ENCODE measurements at regions not wholly inside any gene's neighbourhood (a gene's known extent, or its start where the extent isn't known, plus 50 kb on each side); places are given as distances from the start of the nearest gene placed in this dataset.

DNA sequence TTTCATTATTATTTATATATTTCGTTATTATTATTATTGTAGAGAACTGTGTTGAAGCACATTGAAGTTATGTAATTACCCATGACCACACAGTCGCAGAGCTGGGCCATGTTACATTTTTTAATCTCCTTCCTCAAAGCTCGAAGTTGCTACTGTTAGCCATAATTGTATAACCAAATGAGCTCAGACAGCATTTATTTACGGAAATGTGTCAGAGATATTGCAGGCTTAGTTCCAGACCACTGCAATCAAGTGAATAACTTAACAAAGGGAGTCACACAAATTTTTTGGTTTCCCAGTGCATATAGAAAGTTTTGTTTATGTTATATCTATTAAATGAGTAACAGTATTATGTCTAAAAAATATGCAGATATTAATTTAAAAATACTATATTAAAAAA is 147.1 kb upstream of the SLITRK1 start (continued):
- TF ChIP-seq EGR1 (IDR thresholded peaks at IDR 0.05; ENCODE audit: borderline replicate concordance in 1 of 2, low read depth in 2 of 2, low read length in 2 of 2), result no peak
- no peak for TF ChIP-seq SMARCA5 (IDR thresholded peaks at IDR 0.05)
- TF ChIP-seq NR2C1 (IDR thresholded peaks at IDR 0.05), result no peak
- TF ChIP-seq CHD2 (IDR thresholded peaks at IDR 0.05; ENCODE audit: borderline replicate concordance, low read depth, low read length), result no peak
- no peak for TF ChIP-seq SMAD5 (IDR thresholded peaks at IDR 0.05; ENCODE audit: low read depth)
- TF ChIP-seq ZBED1 (IDR thresholded peaks at IDR 0.05; ENCODE audit: borderline replicate concordance), result no peak
- TF ChIP-seq HCFC1 (IDR thresholded peaks at IDR 0.05; ENCODE audit: low read length), result no peak
- TF ChIP-seq, protein P1, sequence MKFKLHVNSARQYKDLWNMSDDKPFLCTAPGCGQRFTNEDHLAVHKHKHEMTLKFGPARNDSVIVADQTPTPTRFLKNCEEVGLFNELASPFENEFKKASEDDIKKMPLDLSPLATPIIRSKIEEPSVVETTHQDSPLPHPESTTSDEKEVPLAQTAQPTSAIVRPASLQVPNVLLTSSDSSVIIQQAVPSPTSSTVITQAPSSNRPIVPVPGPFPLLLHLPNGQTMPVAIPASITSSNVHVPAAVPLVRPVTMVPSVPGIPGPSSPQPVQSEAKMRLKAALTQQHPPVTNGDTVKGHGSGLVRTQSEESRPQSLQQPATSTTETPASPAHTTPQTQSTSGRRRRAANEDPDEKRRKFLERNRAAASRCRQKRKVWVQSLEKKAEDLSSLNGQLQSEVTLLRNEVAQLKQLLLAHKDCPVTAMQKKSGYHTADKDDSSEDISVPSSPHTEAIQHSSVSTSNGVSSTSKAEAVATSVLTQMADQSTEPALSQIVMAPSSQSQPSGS (IDR thresholded peaks at IDR 0.05; ENCODE audit: low read length), result no peak

DNA sequence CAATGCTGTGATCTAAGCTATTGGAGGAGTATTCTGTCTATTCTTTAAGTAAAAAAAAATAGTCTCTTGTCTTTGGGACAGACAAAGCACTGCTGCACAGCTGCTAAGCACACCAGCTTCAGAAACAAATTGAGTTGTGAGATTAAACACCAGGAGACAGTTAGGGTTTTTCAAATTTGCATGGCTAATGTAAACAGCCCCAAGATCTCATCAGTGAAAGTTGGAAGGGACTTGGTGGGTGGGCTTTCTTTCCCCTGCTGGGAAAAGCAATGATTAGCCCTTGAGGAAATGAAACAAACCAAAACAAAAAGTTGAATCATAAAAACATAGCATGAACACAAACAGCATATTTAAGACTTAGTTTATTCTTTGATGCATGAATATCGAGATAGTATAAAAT is 143.6 kb upstream of the SLITRK1 start:
- in situ Hi-C loops (cut with MboI) (no loop called here), intact Hi-C loops (cut with micrococcal nuclease; ENCODE audit: unreplicated experiment) (no loop called here)
- Histone ChIP-seq H3K4me1 (ENCODE audit: control insufficient read depth, insufficient read depth, low read length) (no peaks in the 10 kb centered on the region), H3K9me3 (replicated peaks; ENCODE audit: control insufficient read depth, insufficient read depth, low read length) (no peaks in the 10 kb centered on the region; the same call in 2 of the 3 replicates), H4K20me1 (ENCODE audit: control insufficient read depth, insufficient read depth) (no peaks in the 10 kb centered on the region), H3K36me3 (ENCODE audit: control insufficient read depth in 2 of 2, insufficient read depth in 2 of 2, low read length in 1 of 2) (no peaks in the 10 kb centered on the region), H3K27me3 (replicated peaks in 1 of 2; ENCODE audit: control insufficient read depth in 2 of 2, insufficient read depth in 2 of 2, low read length in 1 of 2) (no peaks in the 10 kb centered on the region), H3K79me2 (ENCODE audit: control insufficient read depth, insufficient read depth, low read length) (no peaks in the 10 kb centered on the region), H3K27ac (ENCODE audit: control insufficient read depth, insufficient read depth) (no peak overlapping the region), H3K4me2 (ENCODE audit: control insufficient read depth, insufficient read depth) (no peak overlapping the region), H2AFZ (ENCODE audit: control insufficient read depth, low read depth, low read length) (no peak overlapping the region), H3K4me3 (no peak overlapping the region), H3K9ac (ENCODE audit: control insufficient read depth, insufficient read depth, low read length) (no peak overlapping the region)
- ChIA-PET RAD21 (ENCODE audit: unreplicated experiment) (no interaction called here), POLR2A (no interaction called here), CTCF (interaction anchor here (0.5 to 0.9 kb wide), 2 partner anchors 62 to 112 kb away, joined by 3 read pairs; no protein-coding TSS in a partner anchor), SMC1A (ENCODE audit: uncharacterized antibody, unreplicated experiment) (interaction anchor here (1.3 to 1.5 kb wide), 2 partner anchors 39 to 43 kb away, joined by 3 to 5 read pairs; no protein-coding TSS in a partner anchor)
- no peak for DNase-seq (ENCODE audit: low read depth, low spot score)
- no TSS peak for BruUV-seq (replicated peaks)
- no peak for FAIRE-seq
- 5% methylated on average over 1 of the region's 1 CpG for WGBS (ENCODE audit: insufficient coverage, insufficient replicate concordance, low lambda C conversion rate, missing lambda C conversion rate)
- ATAC-seq, result peak; percentile 36; the same call in 1 of the 3 replicates
- TF ChIP-seq HDGF (IDR thresholded peaks at IDR 0.05) (no peak), CEBPB (IDR thresholded peaks at IDR 0.05; ENCODE audit: borderline replicate concordance in 1 of 2, low read depth in 2 of 2, low read length in 2 of 2) (no peak), YBX1 (IDR thresholded peaks at IDR 0.05) (no peak), EGR1 (IDR thresholded peaks at IDR 0.05; ENCODE audit: borderline replicate concordance in 1 of 2, low read depth in 2 of 2, low read length in 2 of 2) (no peak), ZNF622 (IDR thresholded peaks at IDR 0.05) (no peak), MEF2B (IDR thresholded peaks at IDR 0.05; ENCODE audit: partially characterized antibody, poor library complexity, severe bottlenecking) (no peak), BMI1 (IDR thresholded peaks at IDR 0.05; ENCODE audit: borderline replicate concordance) (no peak)
- TF ChIP-seq, protein P2, sequence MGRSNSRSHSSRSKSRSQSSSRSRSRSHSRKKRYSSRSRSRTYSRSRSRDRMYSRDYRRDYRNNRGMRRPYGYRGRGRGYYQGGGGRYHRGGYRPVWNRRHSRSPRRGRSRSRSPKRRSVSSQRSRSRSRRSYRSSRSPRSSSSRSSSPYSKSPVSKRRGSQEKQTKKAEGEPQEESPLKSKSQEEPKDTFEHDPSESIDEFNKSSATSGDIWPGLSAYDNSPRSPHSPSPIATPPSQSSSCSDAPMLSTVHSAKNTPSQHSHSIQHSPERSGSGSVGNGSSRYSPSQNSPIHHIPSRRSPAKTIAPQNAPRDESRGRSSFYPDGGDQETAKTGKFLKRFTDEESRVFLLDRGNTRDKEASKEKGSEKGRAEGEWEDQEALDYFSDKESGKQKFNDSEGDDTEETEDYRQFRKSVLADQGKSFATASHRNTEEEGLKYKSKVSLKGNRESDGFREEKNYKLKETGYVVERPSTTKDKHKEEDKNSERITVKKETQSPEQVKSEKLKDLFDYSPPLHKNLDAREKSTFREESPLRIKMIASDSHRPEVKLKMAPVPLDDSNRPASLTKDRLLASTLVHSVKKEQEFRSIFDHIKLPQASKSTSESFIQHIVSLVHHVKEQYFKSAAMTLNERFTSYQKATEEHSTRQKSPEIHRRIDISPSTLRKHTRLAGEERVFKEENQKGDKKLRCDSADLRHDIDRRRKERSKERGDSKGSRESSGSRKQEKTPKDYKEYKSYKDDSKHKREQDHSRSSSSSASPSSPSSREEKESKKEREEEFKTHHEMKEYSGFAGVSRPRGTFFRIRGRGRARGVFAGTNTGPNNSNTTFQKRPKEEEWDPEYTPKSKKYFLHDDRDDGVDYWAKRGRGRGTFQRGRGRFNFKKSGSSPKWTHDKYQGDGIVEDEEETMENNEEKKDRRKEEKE (IDR thresholded peaks at IDR 0.05), result no peak
